GM13977 (cell line): ENCODE measurements at regions not wholly inside any gene's neighbourhood (a gene's known extent, or its start where the extent isn't known, plus 50 kb on each side); places are given as distances from the start of the nearest gene placed in this dataset.

ENCODE experiments used
- DNase-seq: peaks from one replicate; pipeline ENCODE4 v3.0.0; 2012; ENCODE audit warnings: low spot score
- in situ Hi-C: fragments of 300-500 bp; cut with MboI; formaldehyde crosslinking; loops from one replicate; pipeline ENCODE4 v1.12.0; 2022; ENCODE audit warnings: low sequenced_read_pairs, low pct_unique_long_range_greater_than_20kb, mixed read lengths, inconsistent platforms; ENCODE audit not compliant: unreplicated experiment
- TF ChIP-seq, protein P1 (sequence below): IDR thresholded peaks from 2 replicates; pipeline ENCODE4 v1.5.1; 2012; ENCODE audit warnings: mild to moderate bottlenecking, control low read depth; ENCODE audit not compliant: insufficient read depth; ENCODE audit errors: extremely low read depth, missing control alignments

DNA sequence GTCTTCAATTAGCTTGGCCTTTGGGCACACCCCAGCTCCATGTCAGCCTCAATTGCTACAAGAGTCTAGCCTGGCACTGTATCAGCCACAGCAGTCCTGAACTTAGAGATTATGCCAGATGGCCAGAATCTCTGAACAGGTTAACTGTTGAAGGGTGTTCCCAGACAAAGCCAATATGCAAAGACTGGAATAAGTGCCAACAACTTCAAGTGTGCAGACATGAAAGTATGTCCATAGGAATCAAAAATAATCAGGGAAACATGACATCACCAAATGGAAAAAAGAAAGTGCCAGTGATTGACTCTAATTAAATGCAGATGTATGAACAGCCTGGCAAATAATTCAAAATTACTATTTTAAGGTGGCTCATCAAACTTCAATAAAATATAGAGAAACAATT lies 98.5 kb upstream of the DOCK10 start:
- TF ChIP-seq, protein P1, sequence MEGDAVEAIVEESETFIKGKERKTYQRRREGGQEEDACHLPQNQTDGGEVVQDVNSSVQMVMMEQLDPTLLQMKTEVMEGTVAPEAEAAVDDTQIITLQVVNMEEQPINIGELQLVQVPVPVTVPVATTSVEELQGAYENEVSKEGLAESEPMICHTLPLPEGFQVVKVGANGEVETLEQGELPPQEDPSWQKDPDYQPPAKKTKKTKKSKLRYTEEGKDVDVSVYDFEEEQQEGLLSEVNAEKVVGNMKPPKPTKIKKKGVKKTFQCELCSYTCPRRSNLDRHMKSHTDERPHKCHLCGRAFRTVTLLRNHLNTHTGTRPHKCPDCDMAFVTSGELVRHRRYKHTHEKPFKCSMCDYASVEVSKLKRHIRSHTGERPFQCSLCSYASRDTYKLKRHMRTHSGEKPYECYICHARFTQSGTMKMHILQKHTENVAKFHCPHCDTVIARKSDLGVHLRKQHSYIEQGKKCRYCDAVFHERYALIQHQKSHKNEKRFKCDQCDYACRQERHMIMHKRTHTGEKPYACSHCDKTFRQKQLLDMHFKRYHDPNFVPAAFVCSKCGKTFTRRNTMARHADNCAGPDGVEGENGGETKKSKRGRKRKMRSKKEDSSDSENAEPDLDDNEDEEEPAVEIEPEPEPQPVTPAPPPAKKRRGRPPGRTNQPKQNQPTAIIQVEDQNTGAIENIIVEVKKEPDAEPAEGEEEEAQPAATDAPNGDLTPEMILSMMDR: no peak
- DNase-seq: no peak
- in situ Hi-C loops: no loop called here

- no peak for DNase-seq
- in situ Hi-C loops: no loop called here
- TF ChIP-seq, protein P1: no peak
These were observed 95.7 kb upstream of the DOCK10 start for GRCh38 chr2:225137971-225138370.

DNA sequence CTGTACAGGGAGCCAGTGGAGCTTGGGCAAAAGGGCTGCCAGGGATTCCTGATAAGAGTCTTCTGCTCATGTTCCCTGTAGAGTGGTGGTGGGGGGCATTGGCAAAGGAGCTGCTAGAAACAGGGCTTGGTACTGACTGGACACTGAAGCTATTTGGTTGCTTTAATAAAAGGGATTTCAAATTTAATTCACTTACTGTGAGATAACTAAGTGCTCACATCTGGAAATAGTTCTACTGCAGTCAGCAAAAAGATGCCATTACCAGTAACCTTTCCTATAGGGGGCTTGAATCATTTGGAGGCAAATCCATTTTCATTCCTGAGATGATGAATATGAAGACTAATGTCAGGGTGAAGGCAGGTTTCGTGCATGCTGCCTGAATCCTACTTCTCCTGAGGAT lies 94.3 kb upstream of the DOCK10 start:
- TF ChIP-seq, protein P1: no peak
- no peak for DNase-seq
- in situ Hi-C loops: no loop called here

DNA sequence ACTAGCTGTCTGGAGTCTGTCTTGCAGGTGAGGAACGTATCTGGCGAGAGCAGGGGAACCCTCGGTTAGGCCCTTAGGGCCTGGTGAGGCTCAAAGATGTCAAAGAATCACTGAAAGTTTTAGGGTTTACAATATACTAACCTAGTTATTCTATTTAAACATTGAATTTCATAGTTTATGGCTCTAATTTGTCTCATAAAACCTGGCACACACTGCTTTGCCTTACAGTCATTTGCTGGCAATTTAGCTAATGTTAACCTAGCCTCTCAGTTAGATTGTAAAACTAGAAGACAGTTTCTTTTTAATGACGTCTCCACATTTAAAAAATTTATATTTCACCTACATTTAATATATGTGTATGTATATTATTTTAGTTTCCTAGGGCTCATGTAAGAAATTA lies 89.6 kb upstream of the DOCK10 start:
- DNase-seq: no peak
- TF ChIP-seq, protein P1: no peak
- in situ Hi-C loops: no loop called here

- in situ Hi-C loops: no loop called here
- DNase-seq: no peak
- TF ChIP-seq, protein P1: no peak
These were observed 87.8 kb upstream of the DOCK10 start for GRCh38 chr2:225130093-225130492.

DNA sequence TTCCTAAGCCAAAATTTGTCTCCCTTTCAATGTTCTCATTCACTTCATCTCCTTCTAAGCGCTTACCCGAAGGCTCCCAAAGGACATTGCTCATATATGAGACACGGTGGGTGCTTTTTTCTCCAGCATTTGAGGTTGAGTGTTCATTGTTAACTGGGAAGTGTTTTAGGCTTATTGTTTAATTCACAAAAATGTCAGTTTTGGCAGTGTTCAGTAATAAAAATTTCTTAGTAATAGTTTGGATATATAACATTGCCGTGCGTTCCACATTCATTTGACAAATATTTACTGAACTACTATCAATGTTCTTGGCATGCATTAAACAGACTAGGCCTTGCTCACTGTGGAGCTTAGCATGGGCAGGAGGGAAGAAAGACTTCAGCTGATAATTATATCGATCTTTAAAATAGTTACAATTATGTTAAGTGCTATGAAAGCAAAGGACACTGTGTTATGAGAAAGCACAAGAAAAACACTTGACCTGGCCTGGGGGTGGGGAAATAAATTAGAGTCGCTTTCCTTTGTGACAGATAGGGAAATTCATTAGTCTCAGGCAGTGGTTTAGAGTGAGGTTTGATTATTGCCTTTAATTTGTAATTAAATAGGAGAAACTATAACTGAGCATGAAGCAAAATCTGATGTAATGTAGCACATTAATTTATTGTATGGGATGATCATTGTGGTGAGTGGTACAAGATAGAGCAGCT lies 82.2 kb upstream of the DOCK10 start:
- no peak for DNase-seq
- in situ Hi-C loops: loop anchor here (25.0 kb wide), 1 partner anchor 538 kb away; no protein-coding TSS in a partner anchor
- TF ChIP-seq, protein P1: no peak
